DMS114 treated with DMSO at 0.1 percent for 48 hours (cell line): ENCODE measurements at regions not wholly inside any gene's neighbourhood (a gene's known extent, or its start where the extent isn't known, plus 50 kb on each side); places are given as distances from the start of the nearest gene placed in this dataset.
"Not testable (repeated sequence)": the region's sequence is repeated elsewhere in the genome, so short reads cannot be mapped to it uniquely, and the experiment has no call there.

Experiments used
- DNase-seq: peaks from one replicate; lab custom pipeline; 2025; ENCODE audit not compliant: unreplicated experiment; lab: John Stamatoyannopoulos, UW

DNA sequence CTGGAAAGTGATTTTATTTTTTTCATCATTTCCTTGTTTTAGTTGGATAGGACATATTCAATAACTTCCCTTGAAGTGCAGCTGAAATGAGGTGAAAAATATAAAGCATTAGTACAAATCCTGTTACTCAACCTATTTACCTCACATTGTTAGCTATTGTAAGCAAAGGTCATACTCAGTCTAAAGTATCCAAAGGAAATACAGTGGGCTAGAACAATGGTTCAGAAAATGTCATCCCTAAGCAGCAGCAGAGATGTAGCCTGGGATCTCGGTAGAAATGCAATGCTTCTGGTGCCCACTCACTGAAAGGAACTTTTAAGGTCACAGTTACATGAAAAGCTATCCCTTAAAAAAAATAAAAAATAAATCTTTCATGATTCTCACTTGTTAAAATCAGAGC is 300.6 kb downstream of the PPP4R3C start:
- DNase-seq, result no peak

DNA sequence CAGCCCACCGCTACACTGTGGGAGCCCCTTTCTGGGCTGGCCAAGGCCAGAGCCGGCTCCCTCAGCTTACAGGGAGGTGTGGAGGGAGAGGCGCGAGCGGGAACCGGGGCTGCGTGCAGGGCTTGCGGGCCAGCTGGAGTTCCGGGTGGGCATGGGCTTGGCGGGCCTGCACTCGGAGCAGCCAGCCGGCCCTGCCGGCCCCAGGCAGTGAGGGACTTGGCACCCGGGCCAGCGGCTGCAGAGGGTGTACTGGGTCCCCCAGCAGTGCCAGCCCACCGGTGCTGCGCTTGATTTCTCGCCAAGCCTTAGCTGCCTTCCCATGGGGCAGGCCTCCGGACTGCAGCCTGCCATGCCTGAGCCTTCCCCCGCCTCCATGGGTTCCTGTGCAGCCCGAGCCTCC is 306.2 kb downstream of the PPP4R3C start:
- not testable (repeated sequence) for DNase-seq

DNA sequence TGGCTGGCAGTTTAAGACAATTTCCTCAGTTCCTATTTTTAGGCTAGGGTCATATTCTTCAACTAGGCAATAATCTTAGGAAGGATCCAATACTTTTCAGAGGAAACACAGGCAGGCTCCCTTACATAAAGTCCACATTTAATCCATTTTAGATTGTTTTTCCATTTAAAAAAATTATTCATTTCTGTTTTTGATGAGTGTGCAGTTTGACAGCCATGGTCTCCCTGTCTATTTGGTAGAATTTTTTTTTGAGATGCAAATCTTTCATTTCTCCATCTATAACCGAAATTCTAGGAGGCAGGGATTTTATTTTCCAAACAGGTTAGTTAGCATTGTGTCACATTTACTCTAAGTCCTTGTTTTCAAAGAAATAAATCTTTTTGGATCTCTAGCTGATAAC is 326.8 kb downstream of the PPP4R3C start:
- DNase-seq, result no peak

DNA sequence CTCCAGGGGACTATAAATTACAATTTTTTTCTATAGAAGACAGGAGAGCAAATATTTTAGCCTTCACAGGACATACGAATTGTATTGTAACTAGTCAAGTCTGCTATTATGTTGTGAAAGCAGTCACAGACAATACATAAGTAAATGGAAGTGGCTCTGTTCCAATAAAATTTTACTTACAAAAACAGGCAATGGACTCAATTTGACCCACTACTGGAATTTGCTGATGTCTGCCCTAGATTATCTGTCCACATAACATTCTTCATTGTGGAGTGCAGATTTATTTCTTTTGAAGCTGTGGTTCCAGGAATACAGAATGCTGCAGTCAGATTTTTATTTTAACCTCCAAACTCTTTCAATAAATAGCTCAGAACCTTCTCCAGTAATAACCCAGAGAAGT is 330.3 kb downstream of the PPP4R3C start:
- no peak for DNase-seq

DNA sequence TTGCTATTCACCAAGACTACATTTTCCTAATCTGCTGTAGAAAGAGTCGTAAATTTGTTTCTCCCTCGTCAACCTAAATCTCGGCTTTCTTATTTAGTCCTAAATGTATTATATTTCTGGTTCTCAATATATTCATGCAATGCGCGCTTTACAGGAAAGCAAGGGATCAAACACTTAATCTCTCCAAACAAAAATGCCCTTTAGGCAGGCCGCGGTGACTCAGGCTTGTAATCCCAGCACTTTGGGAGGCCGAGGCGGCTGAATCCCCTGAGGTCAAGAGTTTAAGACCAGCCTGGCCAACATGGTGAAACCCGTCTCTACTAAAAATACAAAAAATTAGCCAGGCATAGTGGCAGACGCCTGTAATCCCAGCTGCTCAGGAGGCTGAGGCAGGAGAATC is 376.0 kb downstream of the PPP4R3C start:
- not testable (repeated sequence) for DNase-seq

DNA sequence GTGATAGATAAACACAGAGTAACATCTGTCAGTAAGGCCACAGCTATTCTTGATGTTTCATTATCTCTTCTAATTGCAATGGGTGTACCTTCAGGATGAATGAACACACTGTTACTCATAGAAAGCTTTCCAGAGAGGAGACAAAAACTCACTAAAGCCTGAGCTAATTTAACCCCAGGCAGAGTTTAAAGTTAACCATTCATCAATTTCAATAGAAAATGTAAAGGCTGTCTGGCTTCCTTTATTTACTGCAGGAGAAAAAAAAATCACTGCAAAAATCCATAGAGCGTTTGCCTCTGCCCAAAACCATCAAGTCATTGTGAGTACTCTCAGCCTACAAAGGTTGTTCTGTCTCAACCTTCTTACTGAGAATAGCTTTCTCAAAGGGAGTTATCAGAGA is 376.9 kb downstream of the PPP4R3C start:
- DNase-seq, result no peak

DNA sequence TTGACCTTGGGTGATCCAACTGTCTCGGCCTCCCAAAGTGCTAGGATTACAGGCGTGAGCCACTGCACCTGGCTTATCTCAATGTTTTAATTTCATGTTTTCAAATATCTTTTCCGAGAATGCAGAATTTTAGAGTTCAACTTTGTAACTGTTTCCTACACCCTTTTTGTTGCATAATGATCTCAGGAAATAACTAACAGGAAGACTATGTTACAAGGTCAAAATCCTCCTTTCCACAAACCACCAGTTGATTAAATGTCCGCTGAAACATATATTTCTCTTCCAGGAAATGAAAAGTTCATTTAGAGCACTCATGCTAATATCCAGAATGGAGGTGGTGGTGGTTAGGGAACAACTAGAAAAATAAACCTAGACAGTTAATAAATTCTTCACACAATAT is 377.8 kb downstream of the PPP4R3C start:
- no peak for DNase-seq

DNA sequence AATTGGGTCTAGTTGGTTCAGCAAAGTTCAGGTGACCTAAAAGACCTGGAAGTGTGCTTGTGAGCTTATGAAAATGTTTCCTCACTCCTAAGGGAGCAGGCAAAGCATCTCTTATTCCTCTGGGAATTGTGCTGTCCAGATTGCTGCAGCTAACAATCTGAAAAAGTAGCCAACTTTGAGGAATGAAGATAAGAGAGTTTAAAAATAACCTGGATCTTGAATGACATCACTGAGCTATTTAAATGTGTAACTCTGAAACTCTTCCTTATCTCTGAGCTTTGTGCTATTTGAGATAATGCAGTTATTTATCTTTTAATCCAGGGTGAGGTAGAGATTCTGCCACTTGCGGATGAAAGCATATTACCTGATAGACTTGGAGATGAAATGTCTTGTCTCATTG is 384.8 kb downstream of the PPP4R3C start:
- no peak for DNase-seq

DNA sequence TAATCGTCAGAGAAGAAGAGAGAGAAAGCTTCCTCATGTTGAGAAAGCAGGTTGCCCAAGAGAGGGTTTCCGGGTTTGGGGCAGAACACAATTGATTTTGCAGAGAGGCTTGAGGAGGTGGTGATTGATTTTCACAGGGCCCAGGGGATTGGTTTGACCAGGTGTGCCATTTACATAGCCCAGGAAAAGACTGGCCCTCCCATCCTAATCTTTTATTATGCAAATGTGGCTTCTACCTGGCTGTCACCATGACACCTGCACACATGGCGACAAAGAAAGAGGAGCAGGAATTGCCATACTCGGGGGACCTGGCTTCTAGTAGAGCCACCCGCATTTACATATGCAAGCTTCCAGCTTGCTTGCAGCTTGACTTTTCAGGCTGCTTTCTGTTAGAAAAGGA is 405.3 kb downstream of the PPP4R3C start:
- no peak for DNase-seq

DNA sequence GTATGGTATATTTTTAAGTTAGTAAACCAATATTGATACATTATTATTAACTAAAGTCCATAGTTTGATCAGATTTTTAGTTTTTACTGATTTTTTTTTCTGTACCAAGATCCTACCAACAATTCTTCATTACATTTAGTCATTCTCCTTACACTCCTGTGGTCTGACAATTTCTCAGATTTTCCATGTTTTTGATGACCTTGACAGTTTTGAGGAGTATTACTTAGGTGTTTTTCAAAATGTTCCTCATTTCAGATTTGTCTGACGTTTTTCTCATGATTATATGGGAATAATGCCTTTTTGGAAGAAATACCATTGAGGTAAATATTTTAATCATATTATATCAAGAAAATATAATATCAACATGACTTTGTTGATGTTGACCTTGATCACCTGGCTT is 423.8 kb downstream of the PPP4R3C start:
- DNase-seq, result no peak

DNA sequence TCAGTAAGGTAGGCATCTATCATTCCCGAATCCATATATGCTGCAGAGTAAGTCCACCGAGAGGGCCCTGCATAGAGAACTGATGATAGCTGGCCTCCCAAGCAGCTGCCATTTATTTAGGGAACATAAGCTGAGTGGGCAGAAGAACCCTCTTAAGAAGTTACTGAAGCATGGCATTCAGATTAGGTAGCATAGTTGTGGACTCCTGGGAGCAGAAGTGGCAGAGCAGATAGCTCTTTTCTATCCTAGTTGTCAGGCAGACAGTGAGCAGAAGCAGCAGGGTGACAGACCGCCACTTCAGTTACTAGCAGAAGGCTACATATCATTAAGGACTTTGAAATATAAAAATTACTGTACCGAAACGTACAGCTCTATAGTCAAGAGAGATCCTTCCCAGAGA is 454.7 kb downstream of the PPP4R3C start:
- no peak for DNase-seq

DNA sequence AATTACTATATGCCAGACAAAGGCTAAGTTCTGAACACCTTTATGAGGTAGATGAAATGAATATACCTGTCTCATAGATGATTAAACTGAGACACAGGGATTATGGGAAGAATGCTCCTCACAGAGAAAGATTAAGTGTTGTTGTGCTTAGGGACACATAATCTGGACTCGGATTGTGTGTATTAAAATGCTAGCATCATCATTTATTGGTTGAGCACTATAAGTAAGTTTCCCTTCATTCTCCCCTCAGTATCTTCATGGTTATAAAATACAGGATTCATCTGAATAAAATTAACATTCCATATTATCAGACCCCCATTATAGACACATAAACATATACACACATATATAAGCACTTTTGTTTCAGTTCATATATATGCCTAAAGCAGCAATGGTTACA is 463.5 kb downstream of the PPP4R3C start:
- DNase-seq, result no peak

DNA sequence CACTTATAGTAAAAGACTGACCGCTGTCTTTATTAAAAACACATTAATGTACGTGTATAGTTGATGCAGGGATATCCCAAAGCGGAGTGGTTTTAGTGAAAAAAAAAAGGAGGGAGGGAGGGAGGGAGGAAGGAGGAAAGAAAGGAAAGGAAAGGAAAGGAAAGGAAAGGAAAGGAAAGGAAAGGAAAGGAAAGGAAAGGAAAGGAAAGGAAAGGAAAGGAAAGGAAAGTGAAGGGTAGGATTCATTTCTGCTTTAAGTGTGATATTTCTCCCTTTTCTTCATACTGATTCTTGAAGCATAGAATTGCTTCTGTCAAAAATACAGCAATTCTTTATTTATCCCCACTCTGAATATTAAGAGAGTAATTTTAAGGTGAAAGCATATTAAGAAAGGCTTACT is 504.9 kb downstream of the PPP4R3C start:
- DNase-seq, result no peak

DNA sequence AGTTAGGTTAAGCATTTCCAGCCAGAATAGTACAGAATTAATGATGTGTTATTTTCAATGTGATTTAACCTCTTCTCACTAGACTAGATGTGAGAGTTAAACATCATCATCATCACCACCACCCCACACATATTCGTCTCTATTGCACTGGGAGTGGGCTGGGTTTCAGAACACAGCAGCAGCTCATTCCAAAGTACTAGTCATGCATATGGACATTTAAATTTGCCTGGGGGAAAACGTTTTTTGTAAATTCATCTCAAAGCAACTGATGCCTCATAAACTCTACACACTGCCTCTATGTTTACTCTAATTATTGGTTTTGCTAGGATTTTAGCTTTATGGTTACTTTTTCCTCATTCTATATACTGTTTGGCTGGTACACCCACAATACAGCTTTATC is 509.1 kb downstream of the PPP4R3C start:
- no peak for DNase-seq

DNA sequence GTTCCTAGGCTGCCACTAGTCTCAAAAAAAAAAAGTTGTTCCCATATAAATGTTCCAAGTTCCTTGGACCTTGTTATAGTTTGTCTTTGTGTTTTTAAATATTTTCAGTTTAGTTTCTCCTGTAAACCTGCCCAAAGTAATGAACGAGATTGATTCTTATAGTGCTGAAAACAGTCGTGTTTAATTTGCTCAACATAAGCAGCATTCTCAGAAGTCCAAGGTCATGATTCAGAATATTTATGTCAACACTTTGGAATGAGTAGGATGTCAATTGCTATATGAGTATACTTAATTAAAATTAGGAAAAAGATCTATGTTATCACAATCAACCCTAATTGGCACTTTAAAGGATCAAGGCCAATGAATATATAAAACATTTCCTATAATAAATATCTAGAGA is 510.9 kb downstream of the PPP4R3C start:
- no peak for DNase-seq

DNA sequence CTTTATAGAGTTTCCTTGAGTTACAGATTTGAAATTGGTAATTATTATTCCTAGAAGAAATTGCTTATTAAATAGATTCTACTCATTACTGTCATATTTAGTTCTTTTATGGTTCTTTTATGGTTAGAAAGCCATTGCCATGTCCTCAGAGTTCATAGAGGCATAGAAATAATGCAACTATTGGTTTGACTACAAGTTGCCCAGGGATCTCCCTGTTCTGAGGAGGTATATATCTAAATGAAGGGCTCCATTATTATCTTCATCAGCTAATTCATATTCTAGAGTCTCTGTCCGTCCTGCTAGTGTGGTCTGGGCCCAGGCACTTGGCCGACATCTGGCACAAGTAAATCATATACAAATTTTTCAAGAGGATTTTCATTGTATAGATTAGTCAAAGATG is 535.7 kb downstream of the PPP4R3C start:
- DNase-seq, result no peak

DNA sequence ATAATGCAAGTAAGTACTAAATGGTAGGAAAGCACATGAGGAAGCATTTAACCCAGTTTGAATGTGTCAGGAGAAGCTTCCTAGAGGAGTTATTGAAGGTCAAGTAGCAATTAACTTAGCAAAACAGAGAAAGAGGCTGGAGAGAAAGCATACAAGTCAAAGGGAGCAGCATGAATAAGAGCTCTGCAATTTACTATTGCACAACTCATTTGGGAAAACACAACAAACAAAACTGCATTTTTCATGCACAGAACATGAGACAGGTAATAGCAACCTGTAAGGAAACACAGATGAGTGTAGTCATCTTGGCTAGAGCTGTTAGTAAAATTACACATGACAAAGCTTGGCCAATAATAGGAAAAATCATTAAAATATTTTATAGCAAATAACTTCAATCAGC is 538.1 kb downstream of the PPP4R3C start:
- no peak for DNase-seq

DNA sequence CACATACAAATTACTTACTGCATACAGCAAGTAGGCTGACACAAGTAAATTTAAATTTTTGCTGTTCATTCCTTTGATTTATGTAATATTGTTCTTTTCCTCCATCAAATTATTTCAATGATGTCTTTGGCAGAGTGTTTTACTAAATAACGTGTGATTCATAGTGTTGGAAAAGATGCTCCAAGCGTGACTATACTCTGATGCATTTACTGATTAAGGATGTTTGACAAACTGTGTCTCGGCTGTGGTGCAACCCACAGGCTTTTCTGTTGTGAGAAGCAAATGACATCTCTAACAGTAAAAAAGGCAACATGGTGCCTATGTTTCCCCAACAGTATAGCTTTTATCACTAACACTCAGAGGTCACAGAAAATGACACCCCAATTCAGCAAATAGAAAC is 540.9 kb downstream of the PPP4R3C start:
- DNase-seq, result no peak

DNA sequence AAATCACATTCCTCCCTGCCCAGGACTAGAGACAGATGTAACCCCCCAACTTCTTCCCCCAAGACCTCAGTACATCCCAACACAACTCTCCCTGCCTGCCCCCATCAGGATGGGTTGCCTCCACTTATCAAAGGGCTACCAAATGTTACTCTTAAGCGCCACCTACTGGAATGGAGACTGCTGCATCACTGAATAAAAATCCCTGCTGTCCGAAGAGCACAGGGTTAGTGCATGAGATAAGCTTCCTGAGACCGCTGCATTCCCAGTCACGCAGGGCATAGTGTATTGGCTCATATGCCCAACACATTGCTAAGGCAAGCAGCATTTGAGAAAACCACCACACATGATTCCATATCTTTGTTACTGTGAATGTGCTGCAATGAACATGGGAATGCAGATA is 544.5 kb downstream of the PPP4R3C start:
- DNase-seq, result no peak

DNA sequence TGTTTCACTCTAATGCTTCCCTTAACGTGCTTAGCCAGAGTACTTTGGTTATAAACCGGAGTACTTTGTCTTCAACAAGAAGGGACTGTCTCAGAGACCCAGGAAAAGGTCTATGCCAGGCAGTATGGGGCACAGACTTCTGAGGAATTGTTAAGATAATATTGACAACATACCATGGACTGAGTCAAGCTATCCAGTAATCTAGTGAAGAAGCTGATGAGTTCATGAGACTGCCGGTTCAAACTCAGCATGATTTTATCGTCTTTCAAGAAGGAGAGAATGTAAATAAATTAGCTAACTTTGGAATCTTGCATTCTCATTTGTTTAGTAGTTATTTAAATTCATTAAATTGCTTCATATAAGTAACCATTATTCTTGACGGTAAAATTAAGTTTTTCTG is 546.1 kb downstream of the PPP4R3C start:
- no peak for DNase-seq

DNA sequence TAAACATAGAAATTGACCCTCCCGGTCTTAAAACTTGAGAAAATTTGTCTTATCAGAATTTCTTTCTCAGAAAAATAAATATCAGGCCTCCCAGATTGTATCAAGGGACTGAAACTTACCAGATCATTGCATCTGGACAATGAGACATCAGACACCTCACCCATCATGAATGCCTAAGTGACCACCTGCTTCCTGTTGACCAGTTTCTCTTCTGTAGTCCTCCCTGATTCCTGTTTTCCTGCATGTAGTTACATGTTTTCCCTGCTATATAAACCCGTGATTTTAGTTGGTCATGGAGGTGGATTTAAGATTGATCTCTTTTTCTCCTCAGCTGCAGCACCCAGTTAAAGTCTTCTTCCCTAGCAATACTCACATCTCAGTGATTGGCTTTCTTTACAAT is 548.1 kb downstream of the PPP4R3C start:
- no peak for DNase-seq

DNA sequence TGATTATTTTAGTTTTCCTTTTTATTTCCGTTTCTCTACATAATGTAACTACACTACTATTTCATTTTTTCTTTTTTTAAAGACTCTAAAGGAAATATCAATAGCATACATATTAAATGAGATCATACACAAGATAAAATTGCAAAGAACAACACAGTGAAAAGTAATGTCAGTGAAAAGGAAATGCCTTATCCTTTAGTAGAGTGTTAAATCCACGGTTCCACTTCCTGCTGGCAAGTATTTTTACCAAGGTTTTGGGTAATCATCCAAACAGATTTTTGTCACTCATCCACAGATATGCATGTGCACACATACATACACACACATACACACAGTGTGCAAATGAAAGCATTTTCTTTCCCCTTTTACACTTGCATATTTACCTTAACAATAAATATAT is 548.9 kb downstream of the PPP4R3C start:
- DNase-seq, result no peak

DNA sequence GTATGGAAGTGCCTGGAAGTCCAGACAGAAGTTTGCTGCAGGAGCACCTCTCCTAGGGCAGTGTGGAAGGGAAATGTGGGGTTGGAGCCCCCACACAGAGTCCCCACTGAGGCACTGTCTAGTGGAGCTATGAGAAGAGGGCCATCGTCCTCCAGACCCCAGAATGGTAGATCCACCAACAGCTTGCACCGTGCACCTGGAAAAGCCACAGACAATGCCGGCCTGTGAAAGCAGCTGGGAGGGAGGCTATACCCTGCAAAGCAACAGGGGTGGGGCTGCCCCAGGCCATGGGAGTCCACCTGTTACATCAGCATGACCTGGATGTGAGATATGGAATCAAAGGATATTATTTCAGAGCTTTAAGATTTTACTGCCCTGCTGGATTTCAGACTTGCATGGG is 551.4 kb downstream of the PPP4R3C start:
- DNase-seq, result not testable (repeated sequence)

DNA sequence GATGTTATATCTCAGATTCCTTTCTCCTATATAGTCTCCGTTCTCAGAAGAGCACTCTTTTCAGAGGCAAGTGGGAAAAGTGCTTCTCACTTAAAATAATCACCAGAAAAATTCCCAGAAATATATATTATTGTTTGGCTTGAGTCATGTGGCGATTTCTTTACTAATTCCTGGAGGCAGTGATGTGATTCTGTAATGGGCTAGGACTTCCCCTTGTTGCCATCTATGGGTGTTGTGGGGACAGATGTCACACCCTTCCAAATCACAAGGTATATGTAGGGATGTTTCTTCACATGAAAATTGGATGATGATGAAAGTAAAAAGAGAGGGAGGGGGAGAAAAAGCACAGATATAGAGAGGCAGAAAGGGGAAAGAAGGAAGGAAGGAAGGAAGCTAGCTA is 553.4 kb downstream of the PPP4R3C start:
- DNase-seq, result no peak
